GM21723 (cell line): ENCODE measurements at regions not wholly inside any gene's neighbourhood (a gene's known extent, or its start where the extent isn't known, plus 50 kb on each side); places are given as distances from the start of the nearest gene placed in this dataset.

Experiments
- ATAC-seq: cut with Tn5 transposase; IDR thresholded peaks from one replicate; pipeline ENCODE4 v1.9.1; 2021; ENCODE audit warnings: mild to moderate bottlenecking, moderate library complexity; ENCODE audit not compliant: unreplicated experiment

DNA sequence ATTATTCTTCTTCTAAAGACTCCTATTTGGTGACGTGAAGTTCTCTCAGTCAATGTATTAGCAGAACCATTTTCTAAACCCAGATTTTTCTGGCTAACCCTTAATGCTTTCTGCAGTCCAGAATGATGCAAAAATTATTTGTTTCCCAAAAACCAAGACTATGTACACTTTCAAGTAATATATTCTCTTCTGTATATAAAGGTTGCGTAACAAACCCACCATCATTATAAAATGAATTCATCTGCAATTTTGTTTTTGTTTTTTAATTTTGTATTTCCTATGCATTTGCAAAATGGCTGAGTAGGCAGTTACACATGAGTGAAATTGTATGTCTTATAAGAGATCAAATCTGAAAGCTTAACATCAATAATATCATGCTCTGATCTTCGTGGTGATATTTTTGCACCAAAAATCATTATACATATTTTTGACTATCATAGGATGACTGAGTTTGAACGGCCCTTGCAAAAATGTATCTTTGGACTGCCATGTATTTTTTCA, 593.6 kb downstream of the ZIC1 start:
- no peak for ATAC-seq

DNA sequence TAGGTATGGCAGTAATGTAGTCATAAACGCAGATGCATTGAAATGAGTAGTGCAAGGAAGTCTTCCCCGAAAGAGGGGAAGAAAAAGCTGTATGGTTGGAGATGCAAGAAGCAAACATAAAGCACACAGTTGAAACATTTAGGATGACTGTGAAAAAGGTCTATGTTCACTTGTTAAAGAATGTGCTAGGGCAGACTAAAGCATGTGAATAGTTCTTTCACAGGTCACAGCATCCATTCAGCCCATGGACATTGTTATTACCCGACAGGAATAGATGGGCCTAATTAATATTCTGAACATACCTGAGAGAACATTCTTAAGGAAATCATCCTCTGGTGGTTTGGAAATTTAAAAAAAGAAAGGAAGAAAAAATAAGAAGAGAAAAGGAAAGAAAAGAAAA, 595.2 kb downstream of the ZIC1 start:
- no peak for ATAC-seq

DNA sequence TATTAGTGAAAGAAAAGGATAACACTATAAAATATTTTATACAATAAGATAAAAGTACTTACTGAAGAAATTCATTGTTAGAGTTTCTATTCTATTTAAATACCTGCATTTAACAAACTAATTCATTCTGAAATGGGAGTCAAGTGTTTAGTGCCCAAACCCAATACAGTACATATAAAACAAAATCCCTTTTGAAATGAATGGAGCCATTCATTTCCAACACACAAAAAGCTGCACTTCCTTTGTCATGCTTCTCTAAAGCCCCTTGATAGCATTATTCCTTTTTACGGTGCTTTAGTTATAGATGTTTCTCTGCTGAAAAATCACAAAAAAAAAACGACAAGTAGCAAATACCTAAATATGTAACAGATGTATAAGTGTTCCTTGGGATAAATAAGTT, 596.3 kb downstream of the ZIC1 start:
- no peak for ATAC-seq

DNA sequence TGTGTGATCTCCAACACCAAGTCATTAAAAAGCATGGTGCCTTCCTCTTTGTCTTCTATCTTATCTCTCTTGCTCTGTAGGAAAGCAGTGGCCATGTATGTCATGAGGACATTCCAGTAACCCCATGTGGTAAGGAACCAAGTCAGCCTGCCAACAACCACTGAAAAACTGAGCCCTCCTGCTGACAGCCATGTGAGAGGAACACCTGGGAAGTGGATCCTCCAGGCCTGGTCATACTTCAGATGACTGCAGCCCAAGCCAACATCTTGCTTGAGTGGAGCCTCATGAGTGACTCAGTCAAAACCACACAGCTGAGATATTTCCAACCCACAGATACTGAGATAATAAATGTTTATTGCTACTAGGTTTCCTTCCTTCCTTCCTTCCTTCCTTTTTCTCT, 597.3 kb downstream of the ZIC1 start:
- no peak for ATAC-seq

DNA sequence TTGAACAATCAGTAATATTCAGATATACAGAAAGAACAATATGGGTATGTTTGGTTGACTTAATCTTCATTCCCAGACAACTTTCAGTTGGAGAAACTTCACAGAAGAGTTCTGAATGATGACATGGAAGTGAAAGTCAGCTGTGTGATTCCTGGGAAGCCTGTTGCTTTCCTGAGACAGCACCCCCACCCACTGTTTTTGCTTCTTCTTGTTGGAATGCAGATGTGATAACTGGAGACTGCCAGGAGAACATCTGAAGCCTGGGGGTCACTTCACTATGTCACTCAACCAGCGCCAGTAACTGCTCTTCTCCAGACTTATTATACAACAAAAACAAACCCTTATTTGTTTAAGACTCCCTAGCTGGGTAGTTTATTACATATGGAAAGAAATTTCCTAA, 599.4 kb downstream of the ZIC1 start:
- ATAC-seq: no peak

DNA sequence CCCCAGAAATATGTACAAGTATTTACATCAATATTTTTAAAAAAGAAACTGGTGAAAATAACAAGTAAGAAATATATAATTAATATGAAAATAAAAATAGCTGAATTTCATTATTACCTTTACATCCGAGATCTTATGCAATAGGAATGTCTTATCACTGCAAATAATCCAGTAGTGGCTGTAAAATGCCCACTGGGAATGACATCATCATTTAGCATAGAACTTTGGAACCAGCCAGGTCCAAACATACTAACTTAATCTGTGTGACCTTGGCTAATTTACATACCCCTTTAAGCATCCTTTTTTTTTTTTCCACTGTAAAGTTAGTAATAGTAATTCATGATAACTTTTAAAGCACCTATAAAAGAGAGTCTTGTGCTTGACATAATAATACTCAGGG, 611.7 kb downstream of the ZIC1 start:
- no peak for ATAC-seq

DNA sequence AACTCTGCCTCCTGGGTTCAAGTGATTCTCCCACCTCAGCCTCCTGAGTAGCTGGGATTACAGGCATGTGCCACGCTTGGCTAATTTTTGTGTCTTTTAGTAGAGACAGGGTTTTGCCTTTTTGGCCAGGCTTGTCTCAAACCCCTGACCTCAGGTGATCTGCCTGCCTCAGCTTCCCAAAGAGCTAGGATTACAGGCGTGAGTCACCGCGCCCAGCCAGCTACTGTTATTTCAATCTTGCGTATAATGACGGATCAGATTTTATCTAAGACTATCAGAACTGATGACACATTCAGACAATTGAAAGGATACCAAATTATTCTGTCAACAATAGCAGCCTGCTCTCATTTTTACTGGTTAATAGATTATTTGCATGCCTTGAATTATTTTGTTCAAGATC, 612.2 kb downstream of the ZIC1 start:
- ATAC-seq: no peak

DNA sequence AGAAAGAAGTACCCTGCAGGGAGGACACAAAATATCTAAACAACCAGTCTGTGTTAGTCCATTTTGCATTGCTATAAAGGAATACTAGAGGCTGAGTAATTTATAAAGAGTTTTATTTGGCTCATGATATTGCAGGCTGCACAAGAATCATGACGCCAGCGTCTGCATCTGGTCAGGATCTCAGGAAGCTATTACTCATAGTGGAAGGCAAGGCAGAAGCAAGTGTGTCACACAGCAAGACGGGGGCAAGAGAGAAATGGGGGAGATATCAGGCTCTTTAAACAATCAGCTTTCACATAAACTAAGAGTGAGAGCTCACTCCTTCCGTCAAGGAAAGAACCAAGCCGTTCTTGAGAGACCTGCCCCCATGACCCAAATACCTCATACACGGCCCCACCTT, 614.8 kb downstream of the ZIC1 start:
- no peak for ATAC-seq

DNA sequence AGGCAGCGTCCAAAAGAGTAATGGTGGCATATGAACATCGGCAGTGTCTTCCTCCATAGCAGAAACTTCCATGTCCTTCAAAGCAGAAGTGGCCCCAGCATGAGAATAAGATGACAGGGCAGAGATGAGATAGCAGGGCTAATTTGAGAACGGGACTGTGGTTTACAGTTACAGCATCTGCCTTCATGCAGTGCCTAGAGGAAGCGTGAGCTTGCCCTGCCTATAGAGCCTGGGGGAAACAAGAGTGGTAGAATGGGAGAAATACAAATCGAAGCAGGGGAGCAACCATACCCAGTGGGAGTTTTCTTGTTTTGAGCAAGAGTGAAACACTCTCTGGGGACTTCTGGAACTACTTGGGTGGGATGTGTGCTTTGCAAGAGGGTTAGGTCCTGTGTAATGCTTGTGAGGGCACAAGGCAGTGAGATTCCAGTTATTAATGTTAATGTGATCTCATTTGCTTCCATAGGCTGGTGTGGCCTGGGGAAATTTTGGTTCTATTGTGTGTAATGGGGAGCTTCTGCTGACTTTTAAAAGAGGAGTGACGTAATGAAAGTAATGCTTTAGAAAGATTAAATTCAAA, 616.9 kb downstream of the ZIC1 start:
- ATAC-seq: no peak

DNA sequence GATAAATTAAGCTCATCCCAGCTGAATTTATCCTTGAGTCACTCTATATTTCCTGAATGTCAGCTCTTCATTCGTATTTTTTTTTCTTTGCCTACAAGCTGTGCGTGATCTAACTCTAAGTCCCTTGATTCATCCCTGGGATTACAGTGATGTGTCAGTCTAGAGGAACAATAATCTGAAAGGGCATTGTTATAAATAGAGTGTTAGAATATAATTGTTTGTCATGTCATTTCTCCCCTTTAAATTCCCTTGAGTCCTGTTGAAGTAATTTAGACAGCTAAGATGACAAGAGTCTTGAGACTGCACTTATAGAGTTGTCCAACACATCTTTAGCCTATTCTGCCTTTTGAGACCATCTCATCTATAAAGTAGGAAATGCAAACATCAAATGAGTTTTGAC, 621.8 kb downstream of the ZIC1 start:
- no peak for ATAC-seq

DNA sequence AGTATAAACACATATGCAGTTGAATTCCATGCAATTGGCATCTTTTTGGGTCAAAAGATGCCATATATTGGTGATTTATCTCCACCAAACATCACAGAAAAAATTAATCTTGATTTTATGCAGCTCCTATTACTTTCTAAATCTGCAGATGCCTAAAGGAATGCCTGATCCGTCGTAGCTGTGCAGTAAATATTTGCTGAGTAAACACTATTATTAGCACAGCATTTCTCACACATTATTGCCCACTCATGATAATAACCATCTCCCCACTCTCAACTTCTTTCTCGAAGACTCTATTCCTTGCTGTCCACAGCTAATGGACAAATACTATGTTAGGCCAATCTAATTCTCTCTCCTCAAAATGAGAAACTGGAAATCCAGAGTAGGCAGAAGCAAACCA, 625.2 kb downstream of the ZIC1 start:
- ATAC-seq: no peak

DNA sequence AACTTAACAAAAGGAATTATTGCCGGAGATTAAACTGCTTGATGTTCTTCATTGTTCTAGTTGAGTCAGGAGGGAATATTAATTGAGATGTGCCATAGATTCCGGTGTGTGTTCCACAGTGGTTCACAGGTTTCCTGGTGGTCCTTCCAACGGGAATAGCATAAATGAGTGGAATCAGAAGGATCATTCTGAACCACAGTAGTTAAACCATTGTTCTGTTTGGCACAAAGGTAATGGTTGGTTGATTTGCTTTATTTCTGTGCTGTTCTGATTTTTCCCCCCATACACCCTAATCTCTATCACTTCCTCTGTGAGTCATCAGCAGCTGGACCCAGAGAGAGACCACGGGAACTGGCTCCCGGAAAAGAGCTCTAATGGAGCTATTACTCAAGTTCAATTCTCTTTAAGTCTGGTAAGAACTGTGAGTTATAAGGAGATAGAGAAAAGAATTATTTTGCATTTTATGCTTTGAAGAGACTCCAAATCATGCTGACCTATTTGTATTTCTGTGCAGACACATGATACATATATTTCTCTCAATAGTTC, 627.2 kb downstream of the ZIC1 start:
- ATAC-seq: no peak

DNA sequence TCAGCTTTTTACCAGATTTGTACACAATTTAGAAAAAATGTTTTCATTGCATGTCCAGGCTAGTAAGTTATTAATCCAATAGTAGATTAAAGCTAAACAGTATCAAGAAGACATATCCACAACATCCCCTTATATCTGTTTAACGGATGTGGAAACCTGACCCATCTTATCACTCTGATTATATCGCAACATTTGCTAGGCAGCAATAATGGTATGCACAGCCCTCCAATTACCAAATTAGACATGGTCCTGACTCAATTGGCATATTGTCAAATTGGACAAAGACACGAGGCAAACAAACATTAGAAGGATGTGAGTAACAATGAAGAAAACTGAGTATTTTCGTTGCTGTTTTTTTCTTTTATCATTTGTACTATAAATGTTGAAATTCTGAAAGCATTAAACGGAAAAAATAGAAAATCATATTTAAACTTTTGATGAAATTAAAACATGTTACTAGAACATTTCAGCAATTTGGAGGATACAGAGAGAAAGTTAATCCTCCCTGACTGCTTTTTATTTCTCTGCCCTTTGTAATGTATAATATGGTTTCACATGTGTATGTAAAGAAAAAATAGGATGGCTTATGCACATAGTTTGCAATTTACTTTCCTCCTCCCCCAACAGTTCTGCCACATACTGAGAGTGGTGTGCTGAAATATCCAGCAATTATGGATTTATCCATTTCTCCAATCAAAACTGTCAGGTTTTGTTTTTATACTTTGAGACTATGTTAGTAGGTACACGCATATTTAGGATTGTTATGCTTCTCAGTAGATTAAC, 633.7 kb downstream of the ZIC1 start:
- no peak for ATAC-seq

DNA sequence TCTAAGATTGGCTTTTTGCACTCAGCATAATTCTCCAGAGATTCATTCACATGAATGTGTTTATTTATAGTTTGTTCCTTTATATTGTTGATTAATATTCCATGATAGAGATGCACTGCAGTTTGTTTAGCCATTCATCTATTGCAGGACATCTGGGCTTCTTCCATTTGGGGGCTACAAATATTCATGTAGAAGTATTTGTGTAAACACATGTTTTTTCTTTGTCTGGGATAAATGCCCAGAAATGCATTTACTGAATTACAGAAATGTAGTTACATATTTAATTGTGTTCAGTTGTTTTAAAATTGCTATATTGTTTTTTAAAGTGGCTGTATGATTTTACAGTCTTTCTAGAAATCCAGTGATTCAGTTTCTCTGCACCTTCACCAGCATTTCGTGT, 635.0 kb downstream of the ZIC1 start:
- no peak for ATAC-seq

DNA sequence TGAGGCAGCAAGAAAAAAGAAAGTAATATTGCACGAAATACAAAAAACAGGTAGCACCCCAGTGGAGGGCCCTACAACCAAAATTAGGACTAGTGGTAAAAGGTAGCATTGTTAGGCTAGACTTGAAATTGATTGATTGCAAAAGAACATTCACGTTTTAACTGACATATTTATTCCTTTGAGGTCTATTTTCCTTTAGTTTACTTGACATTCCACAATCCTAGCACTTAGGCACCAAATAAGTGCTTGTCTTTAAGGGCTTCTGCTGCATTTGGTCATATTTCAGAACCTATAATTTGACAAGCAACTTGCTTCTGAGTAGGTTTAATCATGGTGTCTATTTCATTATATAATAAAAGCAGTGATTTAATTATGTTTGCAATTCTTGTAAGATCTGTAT, 642.7 kb upstream of the AGTR1 start:
- no peak for ATAC-seq

DNA sequence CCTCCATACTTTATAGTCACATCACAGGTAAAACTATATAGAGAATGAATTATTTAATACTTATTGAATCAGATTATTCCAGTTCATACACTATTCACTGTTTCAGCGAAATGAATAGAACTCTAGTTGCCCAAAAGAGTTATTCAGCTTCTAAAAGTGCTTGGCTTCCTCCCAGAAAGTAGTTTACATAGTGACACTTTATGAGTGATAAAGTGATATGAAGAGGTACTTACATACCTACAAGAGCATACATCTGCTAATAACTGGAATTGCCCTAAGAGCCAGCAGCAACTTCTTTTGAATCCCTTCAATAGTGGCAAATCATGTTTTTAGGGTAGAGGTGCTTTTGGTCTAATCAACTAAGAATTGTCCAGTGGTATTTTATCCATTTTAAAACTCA, 635.1 kb upstream of the AGTR1 start:
- no peak for ATAC-seq

DNA sequence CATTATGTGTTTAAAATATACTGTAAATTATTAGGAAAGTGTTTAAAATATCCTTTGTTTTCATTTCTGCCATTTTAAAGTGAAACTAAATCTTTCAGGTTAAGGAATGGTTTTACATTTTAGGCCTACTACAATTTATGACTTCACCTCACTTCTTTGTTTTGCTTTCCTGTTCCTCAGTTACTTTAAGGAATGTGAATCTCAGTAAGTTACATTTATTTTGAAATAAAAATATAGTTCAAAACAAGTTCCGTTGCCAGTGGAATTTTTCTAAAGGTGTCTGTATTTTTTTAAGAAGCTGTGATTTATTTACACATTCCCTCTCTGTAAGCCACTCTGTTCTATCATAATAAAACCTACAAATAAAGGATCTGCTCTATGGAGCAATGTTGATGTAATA, 630.9 kb upstream of the AGTR1 start:
- no peak for ATAC-seq

DNA sequence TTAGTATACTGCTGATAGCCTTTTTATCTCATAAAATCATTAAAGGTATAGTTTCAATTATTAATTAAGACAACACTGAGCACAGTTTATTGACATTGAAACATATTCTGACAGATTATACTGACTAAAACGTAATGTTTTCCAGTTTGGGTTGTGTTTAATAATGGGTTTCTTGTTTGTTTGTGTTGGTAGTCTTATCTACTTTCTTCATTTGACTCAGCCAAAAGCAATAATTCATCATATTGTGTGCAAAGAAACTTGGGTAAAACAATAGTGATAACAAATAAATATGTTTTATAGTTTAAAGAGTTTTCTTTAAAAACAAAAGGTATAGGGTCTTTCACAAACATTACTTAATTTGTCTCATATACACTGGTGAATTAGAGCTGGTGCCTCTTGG, 629.2 kb upstream of the AGTR1 start:
- ATAC-seq: no peak

DNA sequence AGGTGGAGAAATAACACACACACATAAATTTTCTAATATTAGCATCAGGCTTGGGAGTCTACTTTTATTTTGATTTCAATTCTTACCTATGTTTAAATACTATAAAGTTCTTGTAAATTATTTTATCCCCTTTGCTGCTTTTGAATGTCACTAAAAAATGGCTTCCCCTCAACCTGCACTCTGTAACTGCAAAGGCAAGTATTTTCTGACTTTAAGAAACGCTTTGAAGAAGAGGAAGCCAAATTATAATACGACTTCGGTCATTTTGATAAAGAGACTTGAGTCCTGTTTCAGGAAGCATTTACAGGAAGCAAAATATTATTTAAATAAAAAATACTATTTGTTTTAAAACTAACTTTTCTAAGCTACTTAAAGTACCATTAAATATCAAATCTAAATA, 627.7 kb upstream of the AGTR1 start:
- ATAC-seq: no peak

DNA sequence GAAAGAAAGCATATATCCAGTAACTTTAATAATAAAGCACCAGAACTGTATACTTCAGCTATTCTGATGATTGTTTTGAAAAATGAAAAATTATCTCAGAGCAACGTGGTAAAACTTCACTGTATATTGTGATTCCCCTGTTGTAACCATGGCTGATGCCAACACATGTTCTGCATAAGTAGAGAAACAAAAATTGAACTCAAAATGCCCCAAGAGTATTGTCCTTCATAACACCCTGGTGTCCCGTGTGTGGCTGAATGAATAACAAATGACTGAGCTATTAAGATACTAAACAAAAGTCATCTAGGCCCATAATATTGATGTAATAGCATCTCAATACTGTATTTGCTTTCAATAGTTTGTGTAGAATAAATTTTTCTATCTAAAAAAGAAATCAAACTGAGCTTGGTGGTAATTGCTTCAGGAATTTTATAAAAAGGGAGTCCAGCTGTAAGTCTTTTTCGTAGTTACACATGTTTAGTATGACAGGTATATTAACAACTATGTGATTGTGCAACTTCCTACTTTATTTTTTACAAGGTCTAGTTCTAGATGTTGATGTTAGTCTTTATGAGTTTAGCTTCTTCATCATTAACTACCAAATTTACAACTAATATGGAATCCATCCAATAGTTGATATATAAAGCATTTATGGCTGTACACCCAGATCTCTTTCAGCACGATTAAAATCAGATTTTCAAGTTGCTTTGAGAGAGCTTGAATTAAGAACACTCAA, 623.8 kb upstream of the AGTR1 start:
- no peak for ATAC-seq

DNA sequence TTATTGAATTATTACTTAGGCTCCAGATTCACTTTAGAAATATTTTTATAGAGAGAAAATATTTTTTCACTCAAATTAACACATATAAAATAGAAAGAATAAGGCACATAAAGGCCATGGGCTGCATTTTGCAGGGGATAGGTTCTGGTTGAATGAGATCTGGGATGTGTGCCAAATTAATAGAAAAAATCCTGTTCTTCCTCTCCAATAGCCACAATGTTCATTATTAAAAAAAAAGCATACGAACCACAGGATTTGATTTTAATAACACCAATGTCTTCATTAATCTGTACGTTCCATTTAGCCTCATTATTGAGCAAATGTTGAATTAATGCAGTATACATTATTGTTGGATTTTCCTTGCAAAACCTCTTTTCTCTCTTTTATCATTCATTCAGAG, 622.8 kb upstream of the AGTR1 start:
- ATAC-seq: no peak
